ENCODE measurements at regions not wholly inside any gene's neighbourhood (a gene's known extent, or its start where the extent isn't known, plus 50 kb on each side); places are given as distances from the start of the nearest gene placed in this dataset.

DNA sequence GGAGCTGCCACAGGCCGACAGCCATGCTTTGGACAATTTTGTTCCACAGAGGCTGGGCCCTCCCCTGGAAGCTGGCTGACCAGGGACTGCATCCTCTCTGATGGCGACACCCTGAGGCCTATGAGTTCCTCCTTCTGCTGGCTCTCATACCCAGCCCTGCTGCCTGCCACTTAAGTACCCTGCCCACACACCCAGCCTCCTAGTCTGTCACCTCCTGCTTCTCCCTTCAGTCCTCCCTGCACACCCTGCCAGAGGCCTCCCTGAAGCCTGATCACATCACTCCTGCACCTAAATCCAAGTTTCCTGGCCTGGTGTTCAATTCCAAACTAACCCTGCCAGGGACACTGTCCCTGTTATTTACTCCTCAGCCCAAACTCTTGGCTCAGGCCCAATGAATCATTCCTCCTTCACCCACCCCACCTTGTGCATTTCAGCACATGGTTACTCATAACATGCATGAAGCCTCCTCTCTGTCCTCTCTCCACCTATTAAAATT lies 136.7 kb upstream of the NECTIN1 start:
- Histone ChIP-seq H4K20me1 (ENCODE audit: insufficient read depth, low read length) (no peaks in the 10 kb centered on the region), H3K79me1 (ENCODE audit: low read depth in 1 of 2, low read length in 2 of 2) (no peaks in the 10 kb centered on the region), H2BK20ac (ENCODE audit: low read depth, low read length) (no peak overlapping the region), H2AFZ (replicated peaks; ENCODE audit: low read length, poor library complexity) (peak overlapping the region; percentile 11), H3K18ac (ENCODE audit: low read depth, low read length) (no peak overlapping the region), H3K4ac (ENCODE audit: low read depth, low read length) (no peak overlapping the region), H3K36me3 (ENCODE audit: control insufficient read depth, insufficient read depth, low read length) (no peaks in the 10 kb centered on the region), H3K9ac (ENCODE audit: low read depth, low read length) (no peak overlapping the region), H2BK15ac (ENCODE audit: low read depth, low read length) (no peak overlapping the region), H3K56ac (ENCODE audit: extremely low read depth, insufficient read depth, low read length) (no peak overlapping the region), H4K8ac (ENCODE audit: low read depth in 2 of 2, low read length in 2 of 2) (no peak overlapping the region), H2BK5ac (ENCODE audit: low read depth, low read length, poor library complexity, severe bottlenecking) (no peak overlapping the region), H3K23ac (ENCODE audit: low read depth, low read length) (no peak overlapping the region), H2AK9ac (replicated peaks; ENCODE audit: low read depth, low read length, poor library complexity) (no peak overlapping the region), H4K5ac (ENCODE audit: low read depth, low read length) (no peak overlapping the region), H2BK120ac (ENCODE audit: low read depth, low read length) (no peak overlapping the region), H2AK5ac (ENCODE audit: low read depth, low read length) (no peak overlapping the region), H3K14ac (replicated peaks; ENCODE audit: low read depth, low read length) (no peak overlapping the region), H3K4me3 (ENCODE audit: insufficient read depth, low read depth, low read length) (no peak overlapping the region), H3K4me2 (ENCODE audit: low read depth, low read length) (no peak overlapping the region), H3K4me1 (ENCODE audit: control insufficient read depth, insufficient read depth, low read length) (no peaks in the 10 kb centered on the region), H3K9me3 (ENCODE audit: control insufficient read depth, insufficient read depth, low read length) (no peaks in the 10 kb centered on the region), H3K9me1 (ENCODE audit: insufficient read depth, low read length) (no peaks in the 10 kb centered on the region), H3K27me3 (ENCODE audit: control insufficient read depth, insufficient read depth, low read length) (peaks cover 18% of the 10 kb centered on the region; the same call in 1 of the 2 replicates), H3K27ac (ENCODE audit: insufficient read depth, low read length) (no peak overlapping the region), H4K91ac (ENCODE audit: insufficient read depth, low read depth, low read length) (no peak overlapping the region)
- intact Hi-C loops (cut with micrococcal nuclease) (no loop called here), dilution Hi-C loops (cut with HindIII; ENCODE audit: low sequenced_read_pairs, unreplicated experiment) (no loop called here), in situ Hi-C loops (cut with MboI; ENCODE audit: low sequenced_read_pairs) (no loop called here)
- DNase-seq (no peak), ATAC-seq (ENCODE audit: low read depth) (no peak)
- no TSS peak for BruUV-seq (replicated peaks)
- CTCF ChIA-PET = no interaction called here
- POLR2A ChIA-PET (ENCODE audit: unreplicated experiment) = no interaction called here
- WGBS, 2 experiments (ENCODE audit: extremely low coverage in 2 of 2, insufficient read length in 1 of 2) = no CpG with 5 or more reads among the region's 2 CpGs
- TF ChIP-seq NFE2L2 (IDR thresholded peaks at IDR 0.05; ENCODE audit: low read depth, low read length) = no peak
- TF ChIP-seq, protein P1, sequence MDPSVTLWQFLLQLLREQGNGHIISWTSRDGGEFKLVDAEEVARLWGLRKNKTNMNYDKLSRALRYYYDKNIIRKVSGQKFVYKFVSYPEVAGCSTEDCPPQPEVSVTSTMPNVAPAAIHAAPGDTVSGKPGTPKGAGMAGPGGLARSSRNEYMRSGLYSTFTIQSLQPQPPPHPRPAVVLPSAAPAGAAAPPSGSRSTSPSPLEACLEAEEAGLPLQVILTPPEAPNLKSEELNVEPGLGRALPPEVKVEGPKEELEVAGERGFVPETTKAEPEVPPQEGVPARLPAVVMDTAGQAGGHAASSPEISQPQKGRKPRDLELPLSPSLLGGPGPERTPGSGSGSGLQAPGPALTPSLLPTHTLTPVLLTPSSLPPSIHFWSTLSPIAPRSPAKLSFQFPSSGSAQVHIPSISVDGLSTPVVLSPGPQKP (IDR thresholded peaks at IDR 0.05; ENCODE audit: borderline replicate concordance, low read depth, low read length) = no peak
- TF ChIP-seq CEBPB (IDR thresholded peaks at IDR 0.05; ENCODE audit: low read depth, low read length) = no peak
- TF ChIP-seq, protein P2, sequence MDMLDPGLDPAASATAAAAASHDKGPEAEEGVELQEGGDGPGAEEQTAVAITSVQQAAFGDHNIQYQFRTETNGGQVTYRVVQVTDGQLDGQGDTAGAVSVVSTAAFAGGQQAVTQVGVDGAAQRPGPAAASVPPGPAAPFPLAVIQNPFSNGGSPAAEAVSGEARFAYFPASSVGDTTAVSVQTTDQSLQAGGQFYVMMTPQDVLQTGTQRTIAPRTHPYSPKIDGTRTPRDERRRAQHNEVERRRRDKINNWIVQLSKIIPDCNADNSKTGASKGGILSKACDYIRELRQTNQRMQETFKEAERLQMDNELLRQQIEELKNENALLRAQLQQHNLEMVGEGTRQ (IDR thresholded peaks at IDR 0.05; ENCODE audit: low read depth, low read length) = no peak
- no peak for TF ChIP-seq MAFK (IDR thresholded peaks at IDR 0.05; ENCODE audit: low read depth, low read length)
- TF ChIP-seq RCOR1 (IDR thresholded peaks at IDR 0.05; ENCODE audit: insufficient replicate concordance, low read length) = no peak
- no peak for TF ChIP-seq BHLHE40 (IDR thresholded peaks at IDR 0.05; ENCODE audit: low read depth, low read length)
- TF ChIP-seq, protein P3, sequence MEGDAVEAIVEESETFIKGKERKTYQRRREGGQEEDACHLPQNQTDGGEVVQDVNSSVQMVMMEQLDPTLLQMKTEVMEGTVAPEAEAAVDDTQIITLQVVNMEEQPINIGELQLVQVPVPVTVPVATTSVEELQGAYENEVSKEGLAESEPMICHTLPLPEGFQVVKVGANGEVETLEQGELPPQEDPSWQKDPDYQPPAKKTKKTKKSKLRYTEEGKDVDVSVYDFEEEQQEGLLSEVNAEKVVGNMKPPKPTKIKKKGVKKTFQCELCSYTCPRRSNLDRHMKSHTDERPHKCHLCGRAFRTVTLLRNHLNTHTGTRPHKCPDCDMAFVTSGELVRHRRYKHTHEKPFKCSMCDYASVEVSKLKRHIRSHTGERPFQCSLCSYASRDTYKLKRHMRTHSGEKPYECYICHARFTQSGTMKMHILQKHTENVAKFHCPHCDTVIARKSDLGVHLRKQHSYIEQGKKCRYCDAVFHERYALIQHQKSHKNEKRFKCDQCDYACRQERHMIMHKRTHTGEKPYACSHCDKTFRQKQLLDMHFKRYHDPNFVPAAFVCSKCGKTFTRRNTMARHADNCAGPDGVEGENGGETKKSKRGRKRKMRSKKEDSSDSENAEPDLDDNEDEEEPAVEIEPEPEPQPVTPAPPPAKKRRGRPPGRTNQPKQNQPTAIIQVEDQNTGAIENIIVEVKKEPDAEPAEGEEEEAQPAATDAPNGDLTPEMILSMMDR (conservative IDR thresholded peaks at IDR 0.05; ENCODE audit: low read depth, low read length) = no peak
- TF ChIP-seq MXI1 (IDR thresholded peaks at IDR 0.05; ENCODE audit: borderline replicate concordance, low read depth, low read length) = no peak
- TF ChIP-seq MAZ (IDR thresholded peaks at IDR 0.05; ENCODE audit: borderline replicate concordance, low read depth, low read length) = no peak
- TF ChIP-seq CHD1 (IDR thresholded peaks at IDR 0.05; ENCODE audit: low read depth, low read length) = no peak

All from IMR-90 (cell line).